MM.1S (cell line): ENCODE measurements at regions not wholly inside any gene's neighbourhood (a gene's known extent, or its start where the extent isn't known, plus 50 kb on each side); places are given as distances from the start of the nearest gene placed in this dataset.

Experiments
- CTCF ChIP-seq: fragments of 300-600 bp; sonication (generic); IDR thresholded peaks from 2 replicates; pipeline ENCODE4 v1.5.1; 2016; ENCODE audit warnings: antibody characterized with exemption, low read length, mixed read lengths
- EZH2 ChIP-seq: fragments of 300-600 bp; sonication (generic); optimal IDR thresholded peaks from 2 replicates; pipeline ENCODE3; 2017; ENCODE audit warnings: low read depth, mild to moderate bottlenecking, antibody characterized with exemption, low read length, mixed read lengths
- EZH2phosphoT487 ChIP-seq: fragments of 300-600 bp; sonication (generic); IDR thresholded peaks from 2 replicates; pipeline ENCODE4 v1.6.1; 2018; ENCODE audit warnings: antibody characterized with exemption, low read length

GRCh38 chr1:219428651-219429050, 184.3 kb downstream of the ZC3H11B start:
- TF ChIP-seq CTCF, result no peak
- TF ChIP-seq EZH2, result no peak
- TF ChIP-seq EZH2phosphoT487, result no peak
